ENCODE measurements at regions not wholly inside any gene's neighbourhood (a gene's known extent, or its start where the extent isn't known, plus 50 kb on each side); places are given as distances from the start of the nearest gene placed in this dataset.

DNA sequence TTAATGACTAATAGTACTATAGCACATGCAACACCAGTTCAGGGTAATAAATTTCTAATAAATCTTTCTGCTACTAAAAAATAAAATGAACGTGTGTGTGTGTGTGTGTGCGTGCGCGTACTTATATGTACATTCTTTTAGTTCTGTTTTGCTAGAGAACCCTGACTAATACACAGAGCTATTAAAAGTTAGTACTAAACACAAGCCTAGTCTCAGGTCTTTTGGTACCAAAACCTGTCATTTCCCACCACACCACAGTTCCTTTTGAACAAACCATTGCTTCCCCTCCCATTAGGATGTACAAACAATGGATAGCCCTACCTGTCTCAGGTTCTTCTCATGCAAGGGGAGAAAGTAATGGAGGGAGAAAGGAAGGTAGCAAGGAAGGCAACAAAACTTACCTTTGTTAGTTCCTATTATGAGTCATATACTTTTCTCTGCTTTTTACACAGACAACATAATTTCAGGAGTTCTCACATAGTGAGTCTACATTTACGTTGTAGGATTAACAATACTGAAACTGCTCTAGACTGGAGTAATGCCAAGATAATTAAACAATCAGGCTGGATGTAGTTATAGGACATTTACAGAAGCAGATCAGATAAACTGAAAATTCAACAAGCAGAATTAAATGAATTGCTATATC is 427.2 kb downstream of the KCNJ3 start:
- no peaks in the 10 kb centered on the region for H3K9me3 ChIP-seq
- no peak for DNase-seq (ENCODE audit: extremely low spot score in 2 of 2)
- H3K4me3 ChIP-seq: no peak overlapping the region
- H3K27me3 ChIP-seq: no peaks in the 10 kb centered on the region
- intact Hi-C loops (cut with DNase I): loop anchor here (5.0 kb wide), 1 partner anchor 1237 kb away; no protein-coding TSS in a partner anchor
- TF ChIP-seq POLR2A (IDR thresholded peaks at IDR 0.05): no peak
- TF ChIP-seq, protein P1, sequence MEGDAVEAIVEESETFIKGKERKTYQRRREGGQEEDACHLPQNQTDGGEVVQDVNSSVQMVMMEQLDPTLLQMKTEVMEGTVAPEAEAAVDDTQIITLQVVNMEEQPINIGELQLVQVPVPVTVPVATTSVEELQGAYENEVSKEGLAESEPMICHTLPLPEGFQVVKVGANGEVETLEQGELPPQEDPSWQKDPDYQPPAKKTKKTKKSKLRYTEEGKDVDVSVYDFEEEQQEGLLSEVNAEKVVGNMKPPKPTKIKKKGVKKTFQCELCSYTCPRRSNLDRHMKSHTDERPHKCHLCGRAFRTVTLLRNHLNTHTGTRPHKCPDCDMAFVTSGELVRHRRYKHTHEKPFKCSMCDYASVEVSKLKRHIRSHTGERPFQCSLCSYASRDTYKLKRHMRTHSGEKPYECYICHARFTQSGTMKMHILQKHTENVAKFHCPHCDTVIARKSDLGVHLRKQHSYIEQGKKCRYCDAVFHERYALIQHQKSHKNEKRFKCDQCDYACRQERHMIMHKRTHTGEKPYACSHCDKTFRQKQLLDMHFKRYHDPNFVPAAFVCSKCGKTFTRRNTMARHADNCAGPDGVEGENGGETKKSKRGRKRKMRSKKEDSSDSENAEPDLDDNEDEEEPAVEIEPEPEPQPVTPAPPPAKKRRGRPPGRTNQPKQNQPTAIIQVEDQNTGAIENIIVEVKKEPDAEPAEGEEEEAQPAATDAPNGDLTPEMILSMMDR (IDR thresholded peaks at IDR 0.05): no peak
- no peak for TF ChIP-seq POLR2AphosphoS5 (IDR thresholded peaks at IDR 0.05; ENCODE audit: insufficient read depth in 1 of 2, low read depth in 1 of 2)
- no peak overlapping the region for H3K27ac ChIP-seq
- H3K36me3 ChIP-seq: no peaks in the 10 kb centered on the region
- no peaks in the 10 kb centered on the region for H3K4me1 ChIP-seq

DNA sequence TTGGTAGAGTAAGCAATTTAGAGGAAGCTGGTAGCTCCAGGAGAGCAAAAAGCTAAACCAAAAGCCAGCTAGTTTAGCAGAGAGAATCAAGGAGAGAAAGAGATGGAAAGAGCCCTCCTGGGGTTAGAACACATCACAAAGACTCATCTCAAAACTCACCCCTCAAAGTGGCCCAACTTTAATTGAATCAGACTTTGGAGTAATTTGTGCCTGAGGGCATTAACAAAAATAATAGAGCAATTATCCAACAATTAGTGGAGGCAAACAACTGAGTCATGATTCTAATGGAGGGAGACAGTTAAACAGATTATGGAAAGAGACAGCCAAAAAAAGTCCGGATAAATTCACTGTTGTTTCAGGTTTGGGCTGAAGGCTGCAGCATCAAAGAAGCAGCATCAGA is 417.4 kb downstream of the KCNJ3 start:
- TF ChIP-seq POLR2AphosphoS5 (IDR thresholded peaks at IDR 0.05; ENCODE audit: insufficient read depth in 1 of 2, low read depth in 1 of 2) (no peak), POLR2A (IDR thresholded peaks at IDR 0.05) (no peak)
- TF ChIP-seq, protein P1 (IDR thresholded peaks at IDR 0.05): no peak
- H3K4me1 ChIP-seq: no peaks in the 10 kb centered on the region
- no peaks in the 10 kb centered on the region for H3K27me3 ChIP-seq
- no peak overlapping the region for H3K4me3 ChIP-seq
- intact Hi-C loops (cut with DNase I): no loop called here
- no peak for DNase-seq (ENCODE audit: extremely low spot score in 2 of 2)
- no peaks in the 10 kb centered on the region for H3K9me3 ChIP-seq
- no peak overlapping the region for H3K27ac ChIP-seq
- H3K36me3 ChIP-seq: no peaks in the 10 kb centered on the region

DNA sequence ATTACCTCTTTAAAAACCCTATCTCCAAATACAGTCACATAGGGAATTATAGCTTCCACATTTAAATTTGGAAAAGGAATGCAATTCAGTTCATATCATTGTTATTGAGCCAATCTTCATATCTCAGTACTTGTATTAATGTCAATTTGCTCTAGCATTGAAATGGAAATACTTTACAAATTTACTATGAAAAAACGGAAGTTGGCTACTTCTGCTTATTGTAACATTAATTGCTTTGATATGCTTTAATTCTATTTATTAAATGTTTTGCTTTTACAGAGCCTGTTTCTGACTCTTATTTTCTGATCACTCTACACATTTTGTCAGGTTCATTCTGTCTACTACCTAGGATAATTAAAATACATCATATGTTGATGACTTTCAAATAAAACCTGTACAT is 412.6 kb downstream of the KCNJ3 start:
- no peak for DNase-seq (ENCODE audit: extremely low spot score in 2 of 2)
- Histone ChIP-seq H3K4me1 (no peaks in the 10 kb centered on the region), H3K9me3 (no peaks in the 10 kb centered on the region), H3K27ac (no peak overlapping the region), H3K4me3 (no peak overlapping the region), H3K36me3 (no peaks in the 10 kb centered on the region), H3K27me3 (no peaks in the 10 kb centered on the region)
- intact Hi-C loops (cut with DNase I): no loop called here
- TF ChIP-seq, protein P1 (IDR thresholded peaks at IDR 0.05): no peak
- TF ChIP-seq POLR2A (IDR thresholded peaks at IDR 0.05): no peak
- no peak for TF ChIP-seq POLR2AphosphoS5 (IDR thresholded peaks at IDR 0.05; ENCODE audit: insufficient read depth in 1 of 2, low read depth in 1 of 2)

DNA sequence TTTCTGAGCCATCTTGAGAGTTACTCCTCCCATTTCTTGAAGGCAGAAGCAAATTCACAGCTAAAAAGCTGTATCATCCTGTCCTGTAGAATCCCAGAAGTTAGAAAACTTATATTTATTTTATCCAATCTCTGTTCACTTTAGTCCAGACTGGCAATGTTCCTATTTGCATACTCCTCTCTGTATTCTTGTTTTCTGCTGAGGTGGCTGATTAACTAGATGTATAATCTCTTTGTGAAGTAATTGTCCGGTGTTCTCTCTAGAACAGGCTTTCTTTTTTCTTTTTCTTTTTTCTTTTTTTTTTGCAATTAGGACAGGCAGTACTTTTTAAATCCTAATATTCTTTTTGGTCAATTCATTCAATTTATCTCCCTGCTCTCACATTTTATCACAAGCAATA is 411.0 kb downstream of the KCNJ3 start:
- TF ChIP-seq, protein P1 (IDR thresholded peaks at IDR 0.05): no peak
- TF ChIP-seq POLR2A (IDR thresholded peaks at IDR 0.05) (no peak), POLR2AphosphoS5 (IDR thresholded peaks at IDR 0.05; ENCODE audit: insufficient read depth in 1 of 2, low read depth in 1 of 2) (no peak)
- no peaks in the 10 kb centered on the region for H3K36me3 ChIP-seq
- H3K4me1 ChIP-seq: no peaks in the 10 kb centered on the region
- H3K27me3 ChIP-seq: no peaks in the 10 kb centered on the region
- H3K27ac ChIP-seq: no peak overlapping the region
- intact Hi-C loops (cut with DNase I): no loop called here
- no peak overlapping the region for H3K4me3 ChIP-seq
- H3K9me3 ChIP-seq: no peaks in the 10 kb centered on the region
- no peak for DNase-seq (ENCODE audit: extremely low spot score in 2 of 2)

DNA sequence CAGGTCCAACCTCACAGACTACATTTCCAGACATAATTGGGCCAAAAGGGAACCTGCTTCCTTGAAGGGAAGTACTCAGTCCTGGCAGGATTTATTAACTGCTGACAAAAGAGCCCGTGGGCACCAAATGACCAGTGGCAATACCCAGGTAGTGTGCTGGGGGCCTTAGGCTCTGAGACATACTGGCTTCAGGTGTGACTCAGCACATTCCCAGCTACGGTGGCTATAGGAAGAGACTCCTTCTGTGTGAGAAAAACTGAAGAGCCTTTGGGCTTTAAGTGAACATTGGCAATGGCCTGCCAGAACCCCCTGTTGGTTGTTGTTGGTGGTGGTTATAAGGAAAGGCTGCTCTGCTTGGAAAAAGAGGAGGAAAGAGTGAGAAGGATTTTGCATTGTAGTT is 401.8 kb downstream of the KCNJ3 start:
- no peak for DNase-seq (ENCODE audit: extremely low spot score in 2 of 2)
- Histone ChIP-seq H3K4me3 (no peak overlapping the region), H3K27me3 (no peaks in the 10 kb centered on the region), H3K4me1 (no peaks in the 10 kb centered on the region), H3K27ac (no peak overlapping the region), H3K9me3 (no peaks in the 10 kb centered on the region), H3K36me3 (no peaks in the 10 kb centered on the region)
- intact Hi-C loops (cut with DNase I): no loop called here
- TF ChIP-seq, protein P1 (IDR thresholded peaks at IDR 0.05): no peak
- no peak for TF ChIP-seq POLR2AphosphoS5 (IDR thresholded peaks at IDR 0.05; ENCODE audit: insufficient read depth in 1 of 2, low read depth in 1 of 2)
- no peak for TF ChIP-seq POLR2A (IDR thresholded peaks at IDR 0.05)
